K562 (cell line): ENCODE measurements at regions not wholly inside any gene's neighbourhood (a gene's known extent, or its start where the extent isn't known, plus 50 kb on each side); places are given as distances from the start of the nearest gene placed in this dataset.

ENCODE experiments used
- CBFA2T2 ChIP-seq: fragments of 450-650 bp; conservative IDR thresholded peaks from 2 replicates; pipeline ENCODE4 v1.6.1; 2017; ENCODE audit warnings: mild to moderate bottlenecking
- CLOCK ChIP-seq: fragments of 250-450 bp; sonication (Bioruptor Pico); IDR thresholded peaks from 2 replicates; pipeline ENCODE4 v1.4.0; 2020; ENCODE audit warnings: mild to moderate bottlenecking, moderate library complexity, borderline replicate concordance
- FOXA3 ChIP-seq, 2 experiments: fragments of 450-650 bp in 1 of 2; sonication (generic) in 1 of 2; formaldehyde crosslinking; IDR thresholded peaks in 1 of 2; conservative IDR thresholded peaks in 1 of 2; 2 replicates each; pipeline versions ENCODE4 v1.4.0 to v1.8.0; 2020 to 2022; ENCODE audit warnings: mild to moderate bottlenecking in 2 of 2, missing genetic modification reagents in 1 of 2
- ILK ChIP-seq: fragments of 450-650 bp; IDR thresholded peaks from 2 replicates; pipeline ENCODE4 v1.6.1; 2016; ENCODE audit warnings: missing genetic modification characterization, low read depth, mild to moderate bottlenecking, missing compliant biosample characterization, moderate library complexity, borderline replicate concordance
- RHOXF2B ChIP-seq: fragments of 250-450 bp; sonication (Bioruptor Pico); conservative IDR thresholded peaks from 2 replicates; pipeline ENCODE4 v1.5.1; 2021
- ZNF12 ChIP-seq: sonication (generic); formaldehyde crosslinking; IDR thresholded peaks from 2 replicates; pipeline ENCODE4 v1.4.0; 2020; ENCODE audit warnings: mild to moderate bottlenecking, missing genetic modification reagents
- TF ChIP-seq, protein P1 (sequence below), 2 experiments: fragments of 450-650 bp in 1 of 2; sonication (generic) in 1 of 2; formaldehyde crosslinking in 1 of 2; IDR thresholded peaks; 2 replicates each; pipeline versions ENCODE4 v1.7.1 to v1.9.0; 2016 to 2022; ENCODE audit warnings: inconsistent platforms in 1 of 2, mild to moderate bottlenecking in 1 of 2, missing genetic modification reagents in 1 of 2
- TF ChIP-seq, protein P2 (sequence below): fragments of 450-650 bp; IDR thresholded peaks from 2 replicates; pipeline ENCODE4 v1.7.1; 2018; ENCODE audit warnings: mild to moderate bottlenecking, low read depth; ENCODE audit not compliant: partially characterized antibody
- TF ChIP-seq, protein P3 (sequence below): fragments of 250-450 bp; sonication (Bioruptor Pico); IDR thresholded peaks from 2 replicates; pipeline ENCODE4 v1.5.0; 2021

- TF ChIP-seq ILK (tag) (no peak), CBFA2T2 (no peak), FOXA3 (CRISPR knock-in tag; conservative IDR thresholded peaks at IDR 0.05 in 1 of 2, IDR thresholded peaks at IDR 0.05 in 1 of 2) (no peak), ZNF12 (CRISPR knock-in tag) (no peak), CLOCK (CRISPR knock-in tag) (no peak), RHOXF2B (CRISPR knock-in tag) (no peak)
- TF ChIP-seq, protein P1, sequence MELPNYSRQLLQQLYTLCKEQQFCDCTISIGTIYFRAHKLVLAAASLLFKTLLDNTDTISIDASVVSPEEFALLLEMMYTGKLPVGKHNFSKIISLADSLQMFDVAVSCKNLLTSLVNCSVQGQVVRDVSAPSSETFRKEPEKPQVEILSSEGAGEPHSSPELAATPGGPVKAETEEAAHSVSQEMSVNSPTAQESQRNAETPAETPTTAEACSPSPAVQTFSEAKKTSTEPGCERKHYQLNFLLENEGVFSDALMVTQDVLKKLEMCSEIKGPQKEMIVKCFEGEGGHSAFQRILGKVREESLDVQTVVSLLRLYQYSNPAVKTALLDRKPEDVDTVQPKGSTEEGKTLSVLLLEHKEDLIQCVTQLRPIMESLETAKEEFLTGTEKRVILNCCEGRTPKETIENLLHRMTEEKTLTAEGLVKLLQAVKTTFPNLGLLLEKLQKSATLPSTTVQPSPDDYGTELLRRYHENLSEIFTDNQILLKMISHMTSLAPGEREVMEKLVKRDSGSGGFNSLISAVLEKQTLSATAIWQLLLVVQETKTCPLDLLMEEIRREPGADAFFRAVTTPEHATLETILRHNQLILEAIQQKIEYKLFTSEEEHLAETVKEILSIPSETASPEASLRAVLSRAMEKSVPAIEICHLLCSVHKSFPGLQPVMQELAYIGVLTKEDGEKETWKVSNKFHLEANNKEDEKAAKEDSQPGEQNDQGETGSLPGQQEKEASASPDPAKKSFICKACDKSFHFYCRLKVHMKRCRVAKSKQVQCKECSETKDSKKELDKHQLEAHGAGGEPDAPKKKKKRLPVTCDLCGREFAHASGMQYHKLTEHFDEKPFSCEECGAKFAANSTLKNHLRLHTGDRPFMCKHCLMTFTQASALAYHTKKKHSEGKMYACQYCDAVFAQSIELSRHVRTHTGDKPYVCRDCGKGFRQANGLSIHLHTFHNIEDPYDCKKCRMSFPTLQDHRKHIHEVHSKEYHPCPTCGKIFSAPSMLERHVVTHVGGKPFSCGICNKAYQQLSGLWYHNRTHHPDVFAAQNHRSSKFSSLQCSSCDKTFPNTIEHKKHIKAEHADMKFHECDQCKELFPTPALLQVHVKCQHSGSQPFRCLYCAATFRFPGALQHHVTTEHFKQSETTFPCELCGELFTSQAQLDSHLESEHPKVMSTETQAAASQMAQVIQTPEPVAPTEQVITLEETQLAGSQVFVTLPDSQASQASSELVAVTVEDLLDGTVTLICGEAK (IDR thresholded peaks at IDR 0.05) = no peak
- TF ChIP-seq, protein P1 (CRISPR knock-in tag; IDR thresholded peaks at IDR 0.05) = no peak
- TF ChIP-seq, protein P2, sequence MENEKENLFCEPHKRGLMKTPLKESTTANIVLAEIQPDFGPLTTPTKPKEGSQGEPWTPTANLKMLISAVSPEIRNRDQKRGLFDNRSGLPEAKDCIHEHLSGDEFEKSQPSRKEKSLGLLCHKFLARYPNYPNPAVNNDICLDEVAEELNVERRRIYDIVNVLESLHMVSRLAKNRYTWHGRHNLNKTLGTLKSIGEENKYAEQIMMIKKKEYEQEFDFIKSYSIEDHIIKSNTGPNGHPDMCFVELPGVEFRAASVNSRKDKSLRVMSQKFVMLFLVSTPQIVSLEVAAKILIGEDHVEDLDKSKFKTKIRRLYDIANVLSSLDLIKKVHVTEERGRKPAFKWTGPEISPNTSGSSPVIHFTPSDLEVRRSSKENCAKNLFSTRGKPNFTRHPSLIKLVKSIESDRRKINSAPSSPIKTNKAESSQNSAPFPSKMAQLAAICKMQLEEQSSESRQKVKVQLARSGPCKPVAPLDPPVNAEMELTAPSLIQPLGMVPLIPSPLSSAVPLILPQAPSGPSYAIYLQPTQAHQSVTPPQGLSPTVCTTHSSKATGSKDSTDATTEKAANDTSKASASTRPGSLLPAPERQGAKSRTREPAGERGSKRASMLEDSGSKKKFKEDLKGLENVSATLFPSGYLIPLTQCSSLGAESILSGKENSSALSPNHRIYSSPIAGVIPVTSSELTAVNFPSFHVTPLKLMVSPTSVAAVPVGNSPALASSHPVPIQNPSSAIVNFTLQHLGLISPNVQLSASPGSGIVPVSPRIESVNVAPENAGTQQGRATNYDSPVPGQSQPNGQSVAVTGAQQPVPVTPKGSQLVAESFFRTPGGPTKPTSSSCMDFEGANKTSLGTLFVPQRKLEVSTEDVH = no peak
- TF ChIP-seq, protein P3, sequence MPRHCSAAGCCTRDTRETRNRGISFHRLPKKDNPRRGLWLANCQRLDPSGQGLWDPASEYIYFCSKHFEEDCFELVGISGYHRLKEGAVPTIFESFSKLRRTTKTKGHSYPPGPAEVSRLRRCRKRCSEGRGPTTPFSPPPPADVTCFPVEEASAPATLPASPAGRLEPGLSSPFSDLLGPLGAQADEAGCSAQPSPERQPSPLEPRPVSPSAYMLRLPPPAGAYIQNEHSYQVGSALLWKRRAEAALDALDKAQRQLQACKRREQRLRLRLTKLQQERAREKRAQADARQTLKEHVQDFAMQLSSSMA (CRISPR knock-in tag) = no peak
These were observed 124.2 kb downstream of the TWIST2 start (continued) for GRCh38 chr2:238972146-238972445.
